ENCODE measurements at regions not wholly inside any gene's neighbourhood (a gene's known extent, or its start where the extent isn't known, plus 50 kb on each side); places are given as distances from the start of the nearest gene placed in this dataset.

DNA sequence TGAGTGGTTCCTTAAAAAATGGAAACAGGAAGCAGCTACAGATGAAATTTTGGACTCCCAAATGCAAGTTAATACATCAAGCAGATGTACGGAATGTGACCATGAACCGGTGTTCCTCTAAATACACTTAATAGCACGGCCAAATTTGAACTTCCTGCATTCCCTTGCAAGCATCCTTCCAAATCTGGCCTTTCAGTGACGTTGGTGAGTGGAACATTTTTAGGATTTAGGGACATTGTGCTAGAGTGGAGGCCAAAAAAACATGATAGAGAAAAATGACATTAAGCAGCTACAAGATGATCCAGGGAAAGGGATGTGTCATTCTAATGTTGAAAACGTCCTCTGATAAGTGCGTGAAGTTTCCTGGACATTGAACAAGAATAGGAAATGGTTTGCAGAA is 62.1 kb downstream of the CTAGE1 start:
- DNase-seq (ENCODE audit: low spot score in 2 of 2), result no peak
- Mint-ChIP-seq H3K4me1 (no peaks in the 10 kb centered on the region), H3K27ac (no peak overlapping the region), H3K9me3 (no peaks in the 10 kb centered on the region), H3K4me3 (no peak overlapping the region), H3K36me3 (no peaks in the 10 kb centered on the region)
- no peak for ATAC-seq

DNA sequence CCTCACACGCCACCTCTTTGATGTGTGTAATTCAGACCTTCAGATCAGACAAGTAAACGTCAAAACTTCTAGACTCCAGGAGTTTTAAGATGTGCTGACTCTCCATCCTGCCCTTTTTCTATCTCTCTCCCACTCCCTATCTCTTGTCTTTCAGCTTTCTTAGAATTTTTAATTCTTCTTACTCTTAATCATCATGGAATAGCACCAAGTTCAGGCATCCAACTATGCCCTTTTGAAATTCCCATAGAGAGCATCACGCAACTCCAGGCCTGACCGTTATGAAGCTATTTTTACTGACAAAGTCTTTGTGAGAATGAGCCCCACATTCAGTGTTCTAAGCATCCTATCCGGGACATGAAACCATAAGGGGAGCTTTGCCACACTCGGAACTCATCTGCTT is 62.6 kb downstream of the CTAGE1 start:
- H3K27ac Mint-ChIP-seq, result no peak overlapping the region
- DNase-seq (ENCODE audit: low spot score in 2 of 2) (no peak), ATAC-seq (no peak)
- H3K4me3 Mint-ChIP-seq, result no peak overlapping the region
- no peaks in the 10 kb centered on the region for H3K9me3 Mint-ChIP-seq
- no peaks in the 10 kb centered on the region for H3K4me1 Mint-ChIP-seq
- no peaks in the 10 kb centered on the region for H3K36me3 Mint-ChIP-seq

DNA sequence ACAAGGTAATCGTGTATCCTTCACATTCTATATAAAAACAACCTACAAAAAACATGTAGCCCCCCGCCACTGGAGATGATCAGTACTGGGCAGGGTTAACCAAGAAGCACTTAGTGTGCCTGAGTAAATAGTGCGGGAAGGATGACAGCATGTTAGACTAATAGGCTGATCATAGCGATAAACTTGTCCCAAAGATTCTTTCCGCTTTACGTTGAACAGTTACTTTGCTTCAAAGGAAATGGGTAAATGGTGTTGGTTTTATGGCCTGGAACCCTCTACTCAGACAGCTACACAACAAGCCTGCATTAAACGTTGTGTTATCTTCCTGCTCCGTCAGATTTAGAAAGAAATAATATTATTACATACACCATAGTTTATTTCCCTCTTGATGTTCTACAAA is 67.7 kb downstream of the CTAGE1 start:
- Mint-ChIP-seq H3K36me3 (no peaks in the 10 kb centered on the region), H3K4me3 (peak overlapping the region; percentile 73), H3K9me3 (no peaks in the 10 kb centered on the region), H3K4me1 (peaks cover 34% of the 10 kb centered on the region), H3K27ac (no peak overlapping the region)
- no peak for DNase-seq (ENCODE audit: low spot score in 2 of 2)
- no peak for ATAC-seq

DNA sequence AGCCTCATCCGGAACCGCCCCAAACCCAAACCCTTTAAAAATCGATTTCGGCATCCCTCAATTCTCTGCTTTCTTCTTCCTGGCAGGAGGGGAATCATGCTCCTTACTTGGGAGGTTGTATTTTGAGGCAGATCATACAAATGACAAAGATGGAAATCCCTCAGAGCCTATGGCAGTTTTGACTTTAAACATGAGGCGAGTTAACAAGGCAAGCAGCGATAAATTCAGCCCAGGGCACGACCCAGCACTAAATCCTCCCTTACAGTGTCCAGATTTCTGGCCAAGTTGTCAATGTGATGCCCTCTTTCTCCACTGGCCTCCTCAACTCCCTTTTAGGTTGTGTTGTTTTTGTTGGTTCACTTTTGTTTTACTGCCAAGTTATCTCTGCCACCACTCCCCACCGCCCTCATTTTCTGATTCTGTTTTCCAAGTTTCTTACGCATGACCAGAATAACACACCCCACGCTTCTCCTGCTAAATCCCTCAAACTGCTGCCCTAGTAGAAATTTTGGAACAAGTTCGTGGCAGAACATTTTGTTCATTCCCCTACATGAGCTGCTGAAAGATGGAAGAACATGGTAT is 68.3 kb downstream of the CTAGE1 start:
- H3K36me3 Mint-ChIP-seq, result no peaks in the 10 kb centered on the region
- H3K27ac Mint-ChIP-seq, result peak overlapping the region; percentile 90
- ATAC-seq (no peak), DNase-seq (ENCODE audit: low spot score in 2 of 2) (no peak)
- peaks cover 39% of the 10 kb centered on the region for H3K4me1 Mint-ChIP-seq
- no peaks in the 10 kb centered on the region for H3K9me3 Mint-ChIP-seq
- H3K4me3 Mint-ChIP-seq, result peak overlapping the region; percentile 73

DNA sequence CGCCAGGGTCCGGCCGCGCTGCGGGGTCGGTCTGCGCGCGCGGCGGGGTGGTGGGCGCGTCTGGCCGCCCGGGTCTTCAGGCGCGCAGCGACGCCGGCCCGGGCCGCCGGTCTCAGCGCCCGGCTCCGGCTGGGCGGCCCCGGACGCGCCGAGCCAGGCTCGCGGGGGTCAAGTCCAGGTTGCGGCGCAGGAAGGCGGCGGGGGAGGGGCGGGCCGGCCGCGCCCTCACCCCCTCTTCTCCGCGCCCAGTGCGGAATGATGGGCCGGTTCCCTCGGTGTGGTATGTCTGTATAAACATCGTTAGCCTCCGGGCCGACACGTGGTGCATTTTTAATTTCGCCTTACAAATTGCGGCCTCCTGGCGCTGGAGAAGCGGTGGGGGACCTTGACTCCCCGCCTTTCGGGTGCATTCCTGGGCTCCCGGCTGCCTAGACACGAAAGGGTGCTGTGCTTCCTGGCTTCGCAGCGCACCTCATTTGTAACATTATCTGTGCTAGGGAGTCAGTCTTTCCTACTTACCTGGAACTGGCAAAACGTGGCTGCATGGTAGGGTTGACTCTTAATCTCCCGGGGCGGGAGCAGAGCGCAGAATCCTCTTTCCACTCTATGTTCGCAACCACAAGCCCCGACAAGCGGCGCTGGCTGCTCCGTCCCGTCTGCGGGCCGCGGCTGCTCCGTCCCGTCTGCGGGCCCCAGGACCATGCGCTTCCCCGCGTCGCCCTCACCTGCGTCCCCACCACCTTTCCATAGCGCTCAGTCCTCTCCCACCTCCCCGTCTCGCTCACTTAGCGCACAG is 69.0 kb downstream of the CTAGE1 start:
- peak; percentile 20 for ATAC-seq
- H3K4me3 Mint-ChIP-seq, result peak overlapping the region; percentile 73
- no peaks in the 10 kb centered on the region for H3K9me3 Mint-ChIP-seq
- H3K27ac Mint-ChIP-seq, result peak overlapping the region; percentile 90
- no peaks in the 10 kb centered on the region for H3K36me3 Mint-ChIP-seq
- peaks cover 46% of the 10 kb centered on the region for H3K4me1 Mint-ChIP-seq
- no peak for DNase-seq (ENCODE audit: low spot score in 2 of 2)

DNA sequence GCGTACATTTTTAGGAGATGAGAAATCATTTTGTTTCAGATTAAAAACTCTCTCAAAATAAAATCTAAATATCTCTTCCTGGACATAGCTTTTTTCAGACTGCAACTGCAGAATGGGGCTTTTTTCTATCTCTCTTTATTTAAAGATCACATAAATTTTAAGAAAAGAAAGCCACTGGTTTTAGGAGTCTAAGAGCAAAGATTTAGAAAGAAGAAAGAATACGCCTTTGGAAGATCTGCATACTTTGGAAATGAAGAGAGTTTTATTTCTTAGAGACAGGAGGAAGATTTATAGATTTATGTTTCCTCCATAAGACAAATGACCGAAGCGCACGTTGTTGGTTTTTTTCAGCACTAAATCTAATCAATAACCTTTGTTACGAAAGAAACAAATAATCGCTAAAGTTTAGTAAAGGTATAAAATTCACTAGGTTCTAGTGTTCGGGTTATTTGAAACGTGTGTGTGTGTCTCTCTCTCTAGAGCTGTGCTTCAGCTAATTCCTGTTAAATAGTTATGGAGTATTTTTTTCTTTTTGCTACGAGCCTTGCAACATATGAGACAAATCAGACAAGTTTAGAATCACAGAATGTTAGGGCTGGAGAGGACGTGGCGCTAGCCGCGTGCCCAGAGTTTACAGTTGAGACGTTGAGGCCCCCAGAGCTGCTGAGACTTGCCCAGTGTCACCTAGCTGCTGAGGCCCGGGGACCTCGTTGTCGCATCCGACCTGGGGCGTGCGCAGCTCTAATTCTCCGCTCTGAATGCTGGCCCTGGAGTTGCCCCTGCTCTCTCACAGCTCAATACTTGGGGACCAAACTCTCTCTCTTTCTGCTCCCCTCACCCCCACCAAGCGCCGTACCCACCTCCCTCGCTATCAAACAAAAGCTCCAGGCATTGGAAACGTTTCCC is 69.9 kb downstream of the CTAGE1 start:
- Mint-ChIP-seq H3K36me3 (no peaks in the 10 kb centered on the region), H3K4me1 (peaks cover 52% of the 10 kb centered on the region), H3K9me3 (no peaks in the 10 kb centered on the region), H3K4me3 (peak overlapping the region; percentile 73), H3K27ac (peak overlapping the region; percentile 90)
- DNase-seq (ENCODE audit: low spot score in 2 of 2), result no peak
- ATAC-seq, result peak; percentile 55

DNA sequence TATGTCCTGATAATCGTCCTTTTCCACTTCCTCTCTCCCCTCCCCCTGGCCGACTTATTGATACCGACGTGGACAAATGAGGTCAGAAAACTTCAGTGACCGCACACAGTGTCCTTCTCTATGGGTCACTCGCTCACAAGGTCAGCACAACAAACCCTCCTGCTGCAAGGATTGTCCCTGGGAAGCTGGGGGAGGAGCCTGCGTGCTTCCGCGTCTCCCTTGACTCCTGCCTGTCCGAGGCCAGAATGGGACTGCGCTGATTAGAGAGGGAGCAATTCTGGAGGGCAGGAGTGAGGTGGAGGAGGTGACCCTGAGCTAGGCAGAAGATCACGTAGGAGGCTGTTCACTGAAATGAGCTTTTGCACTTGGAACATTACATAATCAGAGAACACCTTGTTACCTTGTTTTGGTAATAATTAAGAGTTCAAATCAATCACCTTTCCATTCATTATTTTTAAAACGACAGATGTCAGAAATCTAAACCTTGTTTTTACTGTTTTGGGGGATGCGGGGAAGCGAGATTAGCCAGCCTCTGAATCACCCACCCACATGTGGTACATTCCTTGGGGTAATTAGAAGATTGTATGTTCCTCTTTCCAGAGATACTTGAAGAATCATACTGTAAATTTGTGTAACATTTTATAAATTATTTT is 70.6 kb downstream of the CTAGE1 start:
- Mint-ChIP-seq H3K27ac (peak overlapping the region; percentile 86), H3K36me3 (no peaks in the 10 kb centered on the region), H3K4me1 (peaks cover 60% of the 10 kb centered on the region), H3K9me3 (no peaks in the 10 kb centered on the region), H3K4me3 (peak overlapping the region; percentile 73)
- no peak for ATAC-seq
- DNase-seq (ENCODE audit: low spot score in 2 of 2), result no peak

DNA sequence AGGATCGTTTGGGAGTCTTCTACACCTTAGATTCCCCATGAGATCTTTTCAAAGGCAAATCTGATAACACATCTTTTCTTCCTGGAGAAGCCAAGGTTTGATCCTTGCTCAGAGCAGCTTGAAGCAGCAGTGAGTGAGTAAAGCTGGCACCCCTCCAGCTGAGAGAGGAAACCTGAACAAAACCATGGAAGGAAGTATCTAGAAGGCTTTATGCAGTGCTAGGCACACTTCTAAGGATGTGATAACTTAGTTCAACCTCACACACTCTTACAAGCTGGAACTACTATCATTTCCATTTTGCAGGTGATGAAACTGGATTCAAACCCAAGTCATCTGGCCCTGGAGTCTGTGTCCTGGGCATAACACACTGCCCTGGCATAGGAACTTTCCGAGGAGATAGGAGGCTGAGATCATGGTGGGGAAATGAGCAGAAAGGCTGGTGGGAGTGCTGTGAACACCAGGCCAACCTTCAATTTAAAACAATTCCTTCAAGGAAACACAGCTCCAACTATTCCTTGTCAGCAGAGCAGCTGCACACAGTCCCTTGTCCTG is 71.2 kb downstream of the CTAGE1 start:
- Mint-ChIP-seq H3K4me3 (peak overlapping the region; percentile 73), H3K9me3 (no peaks in the 10 kb centered on the region), H3K27ac (peak overlapping the region; percentile 86), H3K4me1 (peaks cover 66% of the 10 kb centered on the region), H3K36me3 (no peaks in the 10 kb centered on the region)
- ATAC-seq, result no peak
- DNase-seq (ENCODE audit: low spot score in 2 of 2), result no peak

DNA sequence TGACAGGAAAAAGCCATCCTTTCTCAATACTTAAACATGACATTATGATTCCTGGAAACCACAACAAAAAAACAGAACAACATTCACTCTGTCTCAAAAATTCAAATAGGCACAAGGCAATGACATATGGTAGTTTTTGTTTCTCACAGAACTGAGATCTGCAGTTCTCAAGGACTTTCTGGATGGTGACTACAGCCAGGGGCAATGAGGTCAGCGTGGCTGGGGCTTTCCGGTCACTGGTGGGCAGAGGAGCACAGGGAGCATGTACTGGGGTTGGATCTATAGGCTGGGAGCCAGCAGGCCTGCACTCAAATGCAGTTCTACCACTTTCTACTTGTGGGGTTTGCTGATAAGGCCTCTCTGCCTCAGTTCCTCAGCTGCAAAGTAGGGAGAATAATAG is 72.0 kb downstream of the CTAGE1 start:
- ATAC-seq, result no peak
- Mint-ChIP-seq H3K4me3 (peak overlapping the region; percentile 73), H3K27ac (peak overlapping the region; percentile 86), H3K9me3 (no peaks in the 10 kb centered on the region), H3K4me1 (peaks cover 70% of the 10 kb centered on the region), H3K36me3 (no peaks in the 10 kb centered on the region)
- DNase-seq (ENCODE audit: low spot score in 2 of 2), result no peak

DNA sequence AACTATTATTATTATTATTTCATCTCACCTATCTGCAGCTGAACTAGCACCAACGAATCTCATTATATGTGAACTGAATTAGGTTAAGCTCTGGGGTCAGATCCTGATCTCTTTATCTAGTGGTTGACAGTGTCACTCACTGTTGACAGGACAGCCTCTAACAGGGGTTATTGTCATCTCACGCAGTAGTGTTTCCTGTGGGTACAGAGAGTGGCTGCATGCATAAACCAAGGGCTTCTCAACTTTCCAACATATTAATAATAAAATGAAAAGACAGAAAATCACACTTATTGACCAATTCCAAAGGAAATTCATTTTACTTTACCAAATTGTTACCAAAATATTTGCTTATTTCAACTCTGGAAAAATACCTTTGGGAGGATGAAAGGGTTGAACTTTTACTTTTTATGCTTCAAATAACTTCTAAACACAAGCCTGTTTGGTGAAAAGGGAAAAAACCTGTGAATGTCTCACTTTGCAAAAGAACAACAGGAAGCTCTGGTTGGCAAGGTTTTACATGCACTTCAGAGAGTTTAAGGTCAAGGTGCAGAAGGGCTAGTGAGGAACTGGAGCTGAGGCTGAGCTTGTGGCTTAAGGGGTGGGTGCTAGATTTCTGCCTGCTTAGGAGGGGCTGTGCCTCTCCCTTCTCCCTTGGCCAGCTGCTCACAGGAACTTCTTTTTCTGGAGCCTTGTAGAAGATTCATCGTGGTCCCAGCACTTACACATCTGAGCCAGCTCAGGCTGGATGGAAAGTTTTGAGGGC is 72.6 kb downstream of the CTAGE1 start:
- Mint-ChIP-seq H3K4me3 (peak overlapping the region; percentile 73), H3K27ac (peak overlapping the region; percentile 86), H3K9me3 (no peaks in the 10 kb centered on the region), H3K4me1 (peaks cover 70% of the 10 kb centered on the region), H3K36me3 (no peaks in the 10 kb centered on the region)
- no peak for DNase-seq (ENCODE audit: low spot score in 2 of 2)
- ATAC-seq, result peak; percentile 82

DNA sequence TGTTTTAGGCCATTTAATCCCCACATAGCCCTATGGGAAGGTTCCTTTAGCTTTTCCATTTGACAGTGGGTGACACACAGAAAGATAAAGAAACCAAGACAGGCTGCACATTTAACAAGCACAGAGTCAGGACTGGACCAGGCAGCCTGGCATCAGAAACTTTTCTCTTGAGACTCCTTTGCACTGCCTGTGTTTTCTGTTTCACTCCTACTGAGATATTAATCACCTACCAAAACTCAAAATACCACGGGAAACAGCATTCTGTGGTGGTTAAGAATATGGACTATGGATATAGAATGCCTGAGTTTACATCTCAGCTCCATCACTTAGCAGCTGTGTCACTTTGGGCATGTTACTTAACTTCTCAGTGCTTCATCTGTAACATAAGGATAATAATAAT is 73.3 kb downstream of the CTAGE1 start:
- DNase-seq (ENCODE audit: low spot score in 2 of 2) (no peak), ATAC-seq (peak; percentile 14)
- Mint-ChIP-seq H3K4me1 (peaks cover 66% of the 10 kb centered on the region), H3K27ac (peak overlapping the region; percentile 86), H3K36me3 (no peaks in the 10 kb centered on the region), H3K4me3 (peak overlapping the region; percentile 73), H3K9me3 (no peaks in the 10 kb centered on the region)

DNA sequence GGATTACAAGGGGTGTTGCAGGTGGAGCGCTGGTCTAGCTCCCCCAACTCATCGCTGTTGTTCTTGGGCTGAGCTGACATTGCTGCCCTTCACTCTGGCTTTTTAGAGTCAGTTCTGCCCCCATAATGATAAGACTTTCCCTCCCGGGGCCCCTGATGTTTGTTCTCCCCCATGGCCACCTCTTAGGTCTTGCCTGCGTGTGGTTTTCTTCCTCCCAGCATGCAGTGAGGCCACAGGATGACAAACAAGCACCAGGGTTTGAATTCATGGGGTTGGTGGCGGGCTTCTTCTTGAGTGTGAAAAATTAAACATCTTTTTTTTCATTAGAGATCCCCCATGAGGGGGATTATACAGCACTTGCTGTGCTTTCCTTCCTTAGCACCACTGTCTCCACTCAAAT is 74.1 kb downstream of the CTAGE1 start:
- ATAC-seq (no peak), DNase-seq (ENCODE audit: low spot score in 2 of 2) (no peak)
- H3K4me1 Mint-ChIP-seq, result peaks cover 65% of the 10 kb centered on the region
- no peaks in the 10 kb centered on the region for H3K36me3 Mint-ChIP-seq
- H3K27ac Mint-ChIP-seq, result peak overlapping the region; percentile 86
- H3K4me3 Mint-ChIP-seq, result peak overlapping the region; percentile 73
- H3K9me3 Mint-ChIP-seq, result no peaks in the 10 kb centered on the region

DNA sequence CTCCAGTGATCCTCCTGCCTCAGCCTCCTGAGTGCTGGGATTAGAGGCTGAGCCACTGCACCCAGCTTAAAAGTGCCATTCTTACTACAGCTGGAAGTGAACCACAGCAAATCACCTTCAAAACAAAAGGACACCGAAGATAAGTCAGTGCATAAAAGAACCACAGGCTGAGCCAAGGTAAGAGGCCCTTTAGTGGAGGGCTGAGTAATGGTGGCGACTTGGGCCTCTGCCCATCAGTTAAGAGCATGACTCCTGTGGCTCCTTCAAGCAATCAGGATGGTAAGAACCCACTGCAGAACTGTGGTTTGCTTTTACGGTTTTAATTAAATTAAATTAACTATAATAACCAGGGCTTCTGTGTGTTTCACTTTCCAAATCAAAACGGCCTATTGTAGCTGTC is 75.1 kb downstream of the CTAGE1 start:
- peaks cover 75% of the 10 kb centered on the region for H3K4me1 Mint-ChIP-seq
- H3K4me3 Mint-ChIP-seq, result peak overlapping the region; percentile 73

DNA sequence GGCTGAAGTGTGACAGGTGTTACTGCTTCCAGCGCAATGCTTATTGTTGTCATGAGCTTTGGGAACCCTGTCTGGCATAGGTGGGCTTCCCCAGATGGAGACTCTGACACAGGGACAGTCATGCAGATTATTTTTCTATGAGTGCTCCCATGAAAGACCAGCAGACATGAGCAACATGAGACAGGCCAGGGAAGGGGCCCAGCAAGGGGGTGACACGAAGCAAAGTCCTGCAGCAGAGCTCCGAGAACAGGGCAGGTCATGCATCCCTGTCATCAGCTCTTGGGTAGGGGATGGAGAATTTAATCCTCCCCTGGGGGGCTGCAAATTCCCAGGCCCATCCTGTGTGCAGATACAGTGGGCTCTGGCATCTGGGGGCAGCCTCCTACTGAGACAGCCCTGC is 77.4 kb downstream of the CTAGE1 start:
- DNase-seq (ENCODE audit: low spot score in 2 of 2), result no peak
- Mint-ChIP-seq H3K4me3 (no peak overlapping the region), H3K36me3 (no peaks in the 10 kb centered on the region), H3K27ac (peak overlapping the region; percentile 86), H3K4me1 (peaks cover 68% of the 10 kb centered on the region), H3K9me3 (no peaks in the 10 kb centered on the region)
- ATAC-seq, result no peak

More for the DNA sequence above, 75.1 kb downstream of the CTAGE1 start:
- Mint-ChIP-seq H3K36me3 (no peaks in the 10 kb centered on the region), H3K27ac (peak overlapping the region; percentile 86), H3K9me3 (no peaks in the 10 kb centered on the region)
- ATAC-seq, result peak; percentile 83
- DNase-seq (ENCODE audit: low spot score in 2 of 2), result peak in 1 of 2 donors; percentile 29
